HG03575 (cell line): ENCODE measurements at regions not wholly inside any gene's neighbourhood (a gene's known extent, or its start where the extent isn't known, plus 50 kb on each side); places are given as distances from the start of the nearest gene placed in this dataset.
"Not testable (repeated sequence)": the region's sequence is repeated elsewhere in the genome, so short reads cannot be mapped to it uniquely, and the experiment has no call there.

Experiments used
- ATAC-seq: cut with Tn5 transposase; IDR thresholded peaks from one replicate; pipeline ENCODE4 v1.9.1; 2021; ENCODE audit not compliant: unreplicated experiment, insufficient number of reproducible peaks, low FRiP score; ENCODE audit errors: extremely low read depth

DNA sequence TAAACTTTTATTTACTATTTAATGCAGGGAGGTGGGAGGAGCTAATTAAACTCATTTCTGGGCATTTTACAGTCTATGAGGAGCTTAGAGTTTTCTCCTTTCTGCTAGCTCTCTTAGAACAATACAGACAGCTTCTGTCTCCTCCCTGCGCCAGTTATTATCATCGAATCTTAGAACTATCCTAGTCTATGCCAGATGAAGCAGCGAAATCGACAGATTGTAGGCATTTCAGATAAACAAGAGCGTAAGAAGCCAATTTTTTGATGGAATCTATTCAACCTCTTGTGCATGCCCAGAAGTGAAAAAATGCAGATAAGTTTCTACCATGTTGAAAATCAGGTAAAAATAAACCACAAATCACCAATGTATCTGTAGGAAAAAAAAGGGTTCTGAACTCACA is 297.1 kb downstream of the KLF12 start:
- ATAC-seq = no peak

DNA sequence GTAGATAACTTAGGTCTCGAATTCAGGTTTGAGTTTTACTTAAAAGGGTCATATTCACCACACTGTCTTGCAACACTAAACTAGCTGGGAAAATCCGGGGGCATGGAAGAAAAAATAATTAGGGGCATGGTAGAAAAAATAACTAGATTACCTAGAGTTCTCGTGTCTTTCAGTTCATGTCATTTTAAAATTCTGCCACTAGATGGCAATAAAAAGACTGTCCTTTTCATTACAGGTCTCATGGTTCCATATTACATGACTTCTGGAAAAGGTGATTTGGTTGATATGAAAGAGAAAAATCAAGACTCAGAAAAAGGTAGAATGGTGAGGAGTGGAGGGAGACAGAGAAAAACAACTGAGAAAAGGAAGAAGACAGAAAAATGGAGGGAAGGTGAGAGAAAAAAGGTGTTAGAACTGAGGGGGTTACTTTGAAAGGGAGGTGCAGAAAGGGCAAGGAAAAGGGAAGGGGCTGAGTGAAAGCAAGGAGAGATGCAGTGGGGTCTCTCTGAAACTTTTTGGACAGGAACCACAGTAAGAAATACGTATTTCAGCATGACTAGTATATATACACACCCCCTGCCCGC is 299.0 kb downstream of the KLF12 start:
- no peak for ATAC-seq

- no peak for ATAC-seq
Measured at GRCh38 chr13:73833325-73834070, 300.7 kb downstream of the KLF12 start.

DNA sequence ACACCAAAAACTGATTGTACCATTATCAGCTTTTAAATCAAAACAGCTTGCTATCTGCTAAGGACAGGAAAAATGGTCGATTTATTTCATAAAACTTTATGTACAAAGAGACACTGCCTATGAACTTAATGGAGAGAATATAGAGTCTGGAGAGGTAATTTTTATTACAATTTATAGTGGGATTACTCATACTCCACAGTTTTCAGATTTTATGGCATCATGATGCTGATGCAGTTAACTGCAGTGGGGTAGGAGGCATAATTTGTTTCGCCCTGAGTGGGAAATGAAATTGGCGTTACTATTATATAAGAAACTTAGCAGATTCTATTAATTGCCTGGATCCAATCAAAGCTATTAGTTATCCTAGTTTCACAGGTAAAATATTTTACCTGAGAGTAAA is 301.4 kb downstream of the KLF12 start:
- no peak for ATAC-seq

GRCh38 chr13:73832128-73832588 is 302.0 kb downstream of the KLF12 start:
- no peak for ATAC-seq

DNA sequence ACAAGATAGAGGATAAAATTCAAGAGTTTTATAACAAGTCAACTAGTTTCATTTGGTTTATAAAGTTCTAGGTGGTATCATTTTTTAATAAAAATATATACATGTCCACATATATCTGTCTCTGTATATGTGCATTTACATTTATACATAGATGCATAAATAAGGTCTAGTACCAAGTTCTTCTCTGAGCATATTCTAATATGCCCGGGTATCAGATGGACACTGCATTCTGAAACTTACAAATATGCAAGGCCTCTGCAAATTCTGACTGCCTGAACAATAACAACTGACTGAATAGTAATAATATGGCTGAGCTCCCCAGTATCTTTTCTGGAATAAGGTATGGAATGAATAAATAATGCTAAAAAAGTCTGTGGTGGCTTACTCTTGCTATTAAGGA is 304.8 kb downstream of the KLF12 start:
- ATAC-seq = no peak

- ATAC-seq = no peak
Measured at GRCh38 chr13:73828811-73829210, 305.4 kb downstream of the KLF12 start.

GRCh38 chr13:73827434-73827833 is 306.8 kb downstream of the KLF12 start:
- no peak for ATAC-seq

GRCh38 chr13:73825143-73825542 is 309.1 kb downstream of the KLF12 start:
- no peak for ATAC-seq

DNA sequence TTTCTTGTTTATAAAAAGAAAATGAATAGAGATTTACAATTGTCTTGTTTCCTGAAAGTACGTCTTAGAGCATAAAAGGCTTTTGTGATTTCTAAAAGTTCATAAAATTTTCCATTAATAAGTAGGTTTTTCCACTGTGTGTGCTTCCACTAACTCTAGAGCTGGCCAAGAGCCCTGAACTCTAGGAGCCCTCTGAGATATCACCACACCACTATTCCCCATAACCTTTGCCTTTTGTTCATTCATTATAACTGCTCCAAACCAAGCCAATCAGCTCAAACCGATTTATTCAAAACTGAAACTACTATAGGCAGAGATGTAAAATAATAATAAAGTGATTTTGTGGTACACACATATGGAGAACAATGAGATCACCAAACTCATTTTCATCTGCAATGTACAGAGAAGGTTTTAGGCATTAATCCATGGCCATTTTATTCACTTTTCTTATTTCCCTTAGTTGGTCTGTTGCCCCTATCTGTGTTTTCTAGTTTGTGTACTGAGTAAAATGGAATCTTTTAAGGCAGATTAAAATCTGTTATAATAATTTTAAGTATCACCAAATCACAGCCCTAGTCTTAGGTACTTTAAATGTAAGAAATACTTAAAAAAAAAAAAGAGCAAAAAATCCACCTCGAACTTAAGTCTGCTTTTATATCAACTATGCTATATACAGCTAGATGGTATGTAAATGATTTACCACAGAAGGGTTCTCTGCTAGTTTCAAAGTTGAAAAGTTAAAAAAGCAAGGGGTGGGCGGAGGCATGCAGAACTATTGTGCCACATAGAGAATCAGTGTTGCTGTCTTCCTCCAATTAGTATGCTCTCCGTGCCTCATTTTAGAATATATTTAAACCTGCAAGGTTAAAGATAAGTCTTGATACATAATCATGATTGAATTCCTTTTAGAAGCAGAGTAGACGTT is 311.3 kb downstream of the KLF12 start:
- ATAC-seq = no peak

GRCh38 chr13:73820688-73821087 is 313.5 kb downstream of the KLF12 start:
- ATAC-seq = no peak

GRCh38 chr13:73820285-73820684 is 313.9 kb downstream of the KLF12 start:
- ATAC-seq = no peak

DNA sequence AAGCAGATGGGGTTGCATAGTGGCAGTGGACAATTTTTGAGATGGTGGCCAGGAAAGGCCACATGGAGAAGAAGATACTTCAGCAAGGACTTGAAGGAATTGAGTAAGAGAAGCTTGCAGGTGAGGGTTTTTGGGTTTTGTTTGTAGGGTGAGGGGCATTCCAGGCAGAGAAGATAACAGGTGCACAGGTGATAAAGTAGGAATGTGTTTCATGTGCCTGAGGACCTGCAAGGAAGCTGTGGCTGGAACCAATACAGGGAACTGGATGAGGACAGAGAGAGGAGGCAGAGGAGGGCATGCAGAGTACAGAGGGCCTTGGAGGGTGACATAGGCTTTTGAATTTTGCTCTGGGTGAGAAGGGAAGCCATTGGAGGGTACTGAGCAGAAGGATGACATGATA is 314.5 kb downstream of the KLF12 start:
- ATAC-seq = no peak

DNA sequence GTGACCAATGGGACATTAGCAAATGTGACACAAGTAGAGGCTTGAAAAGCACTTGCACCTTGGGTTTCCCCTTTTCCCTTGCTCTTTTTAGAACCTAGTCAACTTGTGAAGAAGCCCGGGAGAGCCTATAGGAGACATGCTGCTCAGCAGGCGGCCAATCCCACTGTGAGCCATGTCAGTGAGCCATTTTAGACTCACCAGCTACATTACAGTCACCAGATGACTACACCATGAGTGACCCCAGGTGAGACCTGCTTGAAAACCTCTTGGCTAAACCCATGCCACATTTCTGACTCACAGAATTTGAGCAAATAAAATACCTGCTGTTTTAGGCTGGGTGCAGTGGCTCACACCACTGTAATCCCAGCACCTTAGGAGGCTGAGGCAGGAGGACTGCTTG is 317.5 kb downstream of the KLF12 start:
- no peak for ATAC-seq

GRCh38 chr13:73815796-73816195 is 318.4 kb downstream of the KLF12 start:
- no peak for ATAC-seq

DNA sequence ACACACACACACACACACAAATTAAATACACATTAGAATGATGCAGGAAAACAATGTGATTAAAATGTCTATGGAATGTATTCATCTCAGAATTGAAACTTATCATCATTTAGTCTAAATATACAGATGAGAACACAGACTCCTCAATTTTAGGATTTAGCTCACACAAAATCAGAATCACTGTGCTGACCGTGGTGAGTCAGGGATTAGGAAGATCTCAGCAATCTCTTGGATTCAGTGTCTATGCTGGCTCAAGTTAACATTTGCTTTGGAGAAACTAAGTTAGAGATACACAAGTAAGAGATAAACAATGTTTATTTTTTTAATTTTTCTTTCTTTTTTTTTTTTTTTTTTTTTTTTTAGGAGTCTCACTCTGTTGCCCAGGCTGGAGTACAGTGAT is 323.6 kb downstream of the KLF12 start:
- no peak for ATAC-seq

GRCh38 chr13:73809561-73809960 is 324.6 kb downstream of the KLF12 start:
- no peak for ATAC-seq

GRCh38 chr13:73808318-73808717 is 325.9 kb downstream of the KLF12 start:
- ATAC-seq = no peak

DNA sequence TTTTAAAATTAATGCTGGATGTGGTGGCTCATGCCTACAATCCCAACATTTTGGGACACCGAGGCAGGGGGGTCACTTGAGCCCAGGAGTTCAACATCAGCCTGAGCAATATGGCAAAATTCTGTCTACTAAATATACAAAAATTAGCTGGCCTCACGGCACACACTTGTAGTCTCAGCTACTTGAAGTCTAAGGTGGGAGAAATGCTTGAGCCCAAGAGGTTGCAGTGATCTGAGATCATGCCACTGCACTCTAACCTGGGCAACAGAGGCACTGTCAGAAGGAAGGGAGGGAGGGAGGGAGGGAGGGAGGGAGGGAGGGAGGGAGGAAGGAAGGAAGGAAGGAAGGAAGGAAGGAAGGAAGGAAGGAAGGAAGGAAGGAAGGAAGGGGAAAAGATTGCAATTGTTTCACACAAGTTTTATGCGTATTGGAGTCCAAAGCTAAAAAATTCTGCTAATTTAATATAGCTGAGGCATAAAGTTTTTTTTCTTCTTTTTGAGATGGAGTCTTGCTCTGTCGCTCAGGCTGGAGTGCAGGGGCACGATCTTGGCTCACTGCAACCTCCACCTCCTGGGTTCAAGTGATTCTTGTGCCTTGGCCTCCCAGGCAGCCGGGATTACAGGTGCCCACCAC is 328.8 kb downstream of the KLF12 start:
- not testable (repeated sequence) for ATAC-seq
